ENCODE measurements at regions not wholly inside any gene's neighbourhood (a gene's known extent, or its start where the extent isn't known, plus 50 kb on each side); places are given as distances from the start of the nearest gene placed in this dataset.

DNA sequence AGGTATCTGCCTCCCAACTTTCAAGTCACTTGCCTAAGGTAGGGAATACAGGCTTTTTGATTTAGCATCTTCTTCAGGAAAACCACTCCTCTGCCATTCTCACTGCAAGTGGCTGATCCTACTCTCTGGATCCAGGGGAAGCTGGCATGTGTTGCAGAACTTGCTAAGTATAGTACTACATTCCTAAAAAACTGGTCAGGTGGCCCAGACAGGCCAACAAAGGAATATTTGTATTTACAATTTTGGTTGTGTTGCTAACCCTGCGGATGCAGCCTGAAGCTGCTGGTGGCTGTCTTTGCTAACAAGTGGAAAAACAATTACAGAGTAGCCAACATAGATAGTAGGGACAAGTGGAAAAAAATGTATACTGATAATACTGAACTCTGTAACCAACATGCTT lies 222.5 kb upstream of the STARD13 start:
- TF ChIP-seq POLR2A (IDR thresholded peaks at IDR 0.05; ENCODE audit: low read length) (no peak), GATA1 (IDR thresholded peaks at IDR 0.05; ENCODE audit: low read depth, low read length) (no peak)
